NB4 (cell line): ENCODE measurements at regions not wholly inside any gene's neighbourhood (a gene's known extent, or its start where the extent isn't known, plus 50 kb on each side); places are given as distances from the start of the nearest gene placed in this dataset.

Source experiments
- MYC ChIP-seq: IDR thresholded peaks from 2 replicates; pipeline ENCODE4 v1.6.1; 2011; ENCODE audit warnings: low read depth, low read length
- POLR2A ChIP-seq: IDR thresholded peaks from 2 replicates; pipeline ENCODE4 v1.6.1; 2011; ENCODE audit warnings: mild to moderate bottlenecking; ENCODE audit not compliant: insufficient read length; ENCODE audit errors: extremely low read depth
- TF ChIP-seq, protein P1 (sequence below): IDR thresholded peaks from one replicate; pipeline ENCODE4 v1.5.1; 2012; ENCODE audit warnings: low read depth, low read length
- TF ChIP-seq, protein P2 (sequence below): IDR thresholded peaks from 2 replicates; pipeline ENCODE4 v1.6.1; 2011; ENCODE audit warnings: low read depth, low read length

DNA sequence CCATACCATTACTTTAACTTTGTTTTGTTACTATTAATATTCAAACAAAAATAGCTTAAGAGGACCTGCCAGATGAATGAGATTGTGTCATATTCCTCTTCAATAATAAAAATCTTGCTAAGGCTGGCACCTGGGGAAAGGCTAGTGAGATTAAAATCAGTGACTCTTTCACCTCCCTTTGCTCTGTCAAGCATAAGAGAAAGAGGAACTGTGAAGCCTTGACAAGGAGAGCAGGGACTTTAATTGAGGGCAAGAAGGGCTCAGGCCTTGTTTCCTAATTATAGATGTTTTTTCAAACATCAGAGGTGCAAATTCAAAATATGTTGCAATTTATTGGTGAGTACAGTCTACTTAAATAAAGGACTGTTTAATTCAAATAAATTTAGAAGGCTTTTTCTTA lies 91.7 kb downstream of the SPATA31D1 start:
- TF ChIP-seq, protein P1, sequence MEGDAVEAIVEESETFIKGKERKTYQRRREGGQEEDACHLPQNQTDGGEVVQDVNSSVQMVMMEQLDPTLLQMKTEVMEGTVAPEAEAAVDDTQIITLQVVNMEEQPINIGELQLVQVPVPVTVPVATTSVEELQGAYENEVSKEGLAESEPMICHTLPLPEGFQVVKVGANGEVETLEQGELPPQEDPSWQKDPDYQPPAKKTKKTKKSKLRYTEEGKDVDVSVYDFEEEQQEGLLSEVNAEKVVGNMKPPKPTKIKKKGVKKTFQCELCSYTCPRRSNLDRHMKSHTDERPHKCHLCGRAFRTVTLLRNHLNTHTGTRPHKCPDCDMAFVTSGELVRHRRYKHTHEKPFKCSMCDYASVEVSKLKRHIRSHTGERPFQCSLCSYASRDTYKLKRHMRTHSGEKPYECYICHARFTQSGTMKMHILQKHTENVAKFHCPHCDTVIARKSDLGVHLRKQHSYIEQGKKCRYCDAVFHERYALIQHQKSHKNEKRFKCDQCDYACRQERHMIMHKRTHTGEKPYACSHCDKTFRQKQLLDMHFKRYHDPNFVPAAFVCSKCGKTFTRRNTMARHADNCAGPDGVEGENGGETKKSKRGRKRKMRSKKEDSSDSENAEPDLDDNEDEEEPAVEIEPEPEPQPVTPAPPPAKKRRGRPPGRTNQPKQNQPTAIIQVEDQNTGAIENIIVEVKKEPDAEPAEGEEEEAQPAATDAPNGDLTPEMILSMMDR, result no peak
- TF ChIP-seq POLR2A, result no peak
- TF ChIP-seq, protein P2, sequence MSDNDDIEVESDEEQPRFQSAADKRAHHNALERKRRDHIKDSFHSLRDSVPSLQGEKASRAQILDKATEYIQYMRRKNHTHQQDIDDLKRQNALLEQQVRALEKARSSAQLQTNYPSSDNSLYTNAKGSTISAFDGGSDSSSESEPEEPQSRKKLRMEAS, result no peak
- no peak for TF ChIP-seq MYC
